GM12873 (cell line): ENCODE measurements at regions not wholly inside any gene's neighbourhood (a gene's known extent, or its start where the extent isn't known, plus 50 kb on each side); places are given as distances from the start of the nearest gene placed in this dataset.

Experiments used
- TF ChIP-seq, protein P1 (sequence below): IDR thresholded peaks from 2 replicates; pipeline ENCODE4 v1.5.1; 2012; ENCODE audit warnings: low read depth, mild to moderate bottlenecking, moderate library complexity, low read length, control low read depth; ENCODE audit not compliant: insufficient read depth; ENCODE audit errors: missing control alignments

DNA sequence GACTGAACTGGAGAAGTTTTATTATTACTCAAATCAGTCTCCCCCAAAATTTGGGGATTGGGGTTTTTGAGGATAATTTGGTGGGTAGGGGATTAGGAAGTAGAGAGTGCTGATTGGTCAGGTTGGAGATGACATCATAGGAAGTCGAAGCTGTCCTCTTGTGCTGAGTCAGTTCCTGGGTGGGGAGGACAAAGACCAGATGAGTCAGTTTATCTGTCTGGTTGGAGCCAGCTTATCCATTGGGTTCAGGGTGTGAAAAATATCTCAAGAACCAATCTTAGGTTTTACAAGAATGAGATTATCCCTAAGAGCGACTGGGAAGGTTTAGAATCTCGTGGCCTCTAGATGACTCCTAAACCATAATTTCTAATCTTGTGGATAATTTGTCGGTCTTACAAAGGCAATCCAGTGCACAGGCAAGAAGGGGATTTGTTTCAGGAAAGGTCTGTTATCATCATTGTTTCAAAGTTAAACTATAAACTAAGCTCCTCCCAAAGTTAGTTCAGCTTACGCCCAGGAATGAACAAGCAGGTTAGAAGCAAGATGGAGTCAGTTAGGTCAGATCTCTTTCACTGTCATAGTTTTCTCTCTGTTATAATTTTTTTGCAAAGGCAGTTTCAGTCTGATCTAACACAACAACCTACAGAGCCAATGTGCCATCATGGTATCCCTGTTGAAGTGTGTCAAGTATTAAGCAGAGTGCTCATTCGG, 274.5 kb downstream of the SLC7A11 start:
- TF ChIP-seq, protein P1, sequence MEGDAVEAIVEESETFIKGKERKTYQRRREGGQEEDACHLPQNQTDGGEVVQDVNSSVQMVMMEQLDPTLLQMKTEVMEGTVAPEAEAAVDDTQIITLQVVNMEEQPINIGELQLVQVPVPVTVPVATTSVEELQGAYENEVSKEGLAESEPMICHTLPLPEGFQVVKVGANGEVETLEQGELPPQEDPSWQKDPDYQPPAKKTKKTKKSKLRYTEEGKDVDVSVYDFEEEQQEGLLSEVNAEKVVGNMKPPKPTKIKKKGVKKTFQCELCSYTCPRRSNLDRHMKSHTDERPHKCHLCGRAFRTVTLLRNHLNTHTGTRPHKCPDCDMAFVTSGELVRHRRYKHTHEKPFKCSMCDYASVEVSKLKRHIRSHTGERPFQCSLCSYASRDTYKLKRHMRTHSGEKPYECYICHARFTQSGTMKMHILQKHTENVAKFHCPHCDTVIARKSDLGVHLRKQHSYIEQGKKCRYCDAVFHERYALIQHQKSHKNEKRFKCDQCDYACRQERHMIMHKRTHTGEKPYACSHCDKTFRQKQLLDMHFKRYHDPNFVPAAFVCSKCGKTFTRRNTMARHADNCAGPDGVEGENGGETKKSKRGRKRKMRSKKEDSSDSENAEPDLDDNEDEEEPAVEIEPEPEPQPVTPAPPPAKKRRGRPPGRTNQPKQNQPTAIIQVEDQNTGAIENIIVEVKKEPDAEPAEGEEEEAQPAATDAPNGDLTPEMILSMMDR: no peak

DNA sequence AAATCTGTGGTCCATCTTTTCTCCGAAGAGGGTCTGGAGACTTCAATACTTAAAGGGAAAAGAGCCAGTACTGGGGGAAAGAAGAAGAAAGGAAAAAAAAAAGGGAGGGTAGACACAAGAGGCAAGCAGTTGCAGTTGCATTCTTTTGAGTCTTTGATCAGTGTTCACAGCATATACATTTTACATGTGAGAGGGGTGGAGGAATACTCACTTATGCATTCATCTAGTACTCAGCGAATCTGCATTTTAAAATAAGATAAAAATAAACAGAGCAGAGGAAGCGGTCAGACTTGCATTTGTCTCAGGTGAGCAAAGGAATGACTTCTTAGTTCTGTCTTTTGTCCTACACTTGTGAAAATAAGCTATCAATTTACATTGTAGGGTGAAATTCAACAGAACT, 275.6 kb downstream of the SLC7A11 start:
- TF ChIP-seq, protein P1: no peak

DNA sequence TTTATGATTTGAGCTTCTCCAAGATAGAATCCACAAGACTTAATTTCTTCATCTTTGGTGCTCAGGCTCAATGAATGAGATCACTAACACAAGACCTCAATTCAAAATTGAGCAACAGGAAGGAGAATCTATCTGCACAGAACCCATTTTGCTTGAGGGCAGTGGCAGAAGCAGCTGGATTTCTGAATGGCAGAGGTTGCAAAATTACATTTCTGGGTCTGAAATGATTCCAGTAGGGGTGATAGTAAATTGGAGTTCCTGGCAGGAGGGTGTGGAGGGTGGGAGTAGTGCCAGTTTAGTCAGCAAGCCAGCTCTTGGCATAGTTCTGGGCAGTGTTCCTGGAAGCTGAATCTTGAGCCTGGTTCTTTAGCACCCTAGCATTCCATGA, 281.1 kb downstream of the SLC7A11 start:
- TF ChIP-seq, protein P1: no peak

DNA sequence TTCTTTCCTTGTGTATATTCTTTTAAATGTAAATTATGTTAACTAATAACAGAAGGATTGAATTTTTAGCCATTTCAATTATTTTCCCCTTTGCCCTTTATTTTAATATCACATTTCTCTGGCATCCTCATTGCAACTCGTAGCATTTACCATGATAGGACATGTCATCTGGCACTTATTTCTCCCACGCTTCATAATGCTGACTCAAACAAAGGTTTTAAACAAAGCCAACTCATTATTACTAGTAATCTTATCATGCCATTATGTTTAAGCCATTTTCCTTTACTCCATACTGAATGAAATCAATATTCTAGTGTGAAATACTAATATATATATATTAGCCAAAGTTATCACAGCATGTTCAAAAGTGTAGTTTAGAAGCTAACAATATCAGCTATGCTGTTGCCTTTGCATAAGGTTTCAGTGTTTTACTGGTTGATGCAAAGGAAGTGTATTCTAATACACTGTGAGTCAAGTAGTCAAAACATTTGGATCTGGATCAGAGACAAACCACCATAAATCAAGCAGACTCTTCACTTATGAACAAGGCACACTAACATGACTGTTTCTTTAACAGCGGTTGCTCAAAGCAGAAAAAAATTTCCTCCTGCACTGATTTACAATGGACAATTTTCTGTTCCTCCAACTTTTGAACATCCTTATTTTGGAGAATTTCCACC, 281.6 kb downstream of the SLC7A11 start:
- TF ChIP-seq, protein P1: no peak

DNA sequence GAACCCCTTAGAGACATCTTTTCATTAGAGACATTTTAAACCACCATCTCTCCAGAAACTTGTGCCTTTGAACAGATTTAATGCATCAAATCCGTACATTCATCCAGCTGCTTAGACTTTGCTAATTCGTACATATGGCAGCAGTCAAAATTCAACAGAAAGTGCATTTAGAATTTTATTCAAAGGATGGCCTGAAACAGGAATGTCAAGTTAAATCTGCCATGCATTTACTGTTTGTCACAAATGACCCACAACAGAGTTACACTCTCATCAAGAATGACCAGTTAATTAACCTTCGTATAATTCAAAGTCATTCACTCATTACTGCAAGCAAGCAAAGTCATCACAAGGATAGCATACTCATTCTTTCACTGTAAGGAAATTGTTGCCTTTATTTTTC, 284.3 kb downstream of the SLC7A11 start:
- TF ChIP-seq, protein P1: no peak

DNA sequence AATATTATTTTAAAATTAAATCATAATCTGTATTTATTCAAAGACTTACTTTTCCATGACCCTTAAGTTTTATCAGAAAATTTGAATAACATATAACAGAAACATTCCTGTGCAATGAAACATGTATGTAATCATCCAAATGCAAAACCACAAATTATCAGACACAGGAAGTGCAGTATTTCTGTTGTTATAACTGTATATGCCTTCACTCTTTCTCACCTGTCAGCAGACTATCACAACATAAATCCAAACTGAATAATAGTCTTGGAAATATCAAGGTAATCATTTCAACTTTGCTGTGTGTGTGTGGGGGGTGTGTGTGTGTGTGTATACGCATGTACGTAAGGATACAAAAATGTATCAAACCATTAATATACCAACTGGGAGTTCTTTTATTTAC, 285.9 kb downstream of the SLC7A11 start:
- TF ChIP-seq, protein P1: no peak

DNA sequence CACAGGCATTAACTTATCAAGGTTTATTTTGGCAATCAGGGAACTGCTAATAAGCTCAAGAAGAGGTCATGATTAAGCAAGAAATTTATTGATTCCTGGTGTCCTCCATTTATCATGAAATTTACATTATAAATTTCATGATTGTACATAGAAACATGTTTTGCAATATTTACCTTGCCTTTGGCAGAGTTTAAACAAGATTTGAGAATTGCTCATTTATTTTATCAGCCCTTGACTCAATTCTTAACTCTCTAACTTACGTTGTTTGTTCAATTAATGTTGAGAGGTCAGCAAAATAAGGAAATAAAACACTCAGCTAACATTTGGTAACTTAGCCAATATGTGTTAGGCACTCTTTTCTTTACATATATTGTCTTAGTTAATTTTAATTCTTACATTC, 286.6 kb downstream of the SLC7A11 start:
- TF ChIP-seq, protein P1: no peak
